HG02763 (cell line): ENCODE measurements at regions not wholly inside any gene's neighbourhood (a gene's known extent, or its start where the extent isn't known, plus 50 kb on each side); places are given as distances from the start of the nearest gene placed in this dataset.
"Not testable (repeated sequence)": the region's sequence is repeated elsewhere in the genome, so short reads cannot be mapped to it uniquely, and the experiment has no call there.

Source experiments
- ATAC-seq: cut with Tn5 transposase; IDR thresholded peaks from one replicate; pipeline ENCODE4 v1.9.1; 2021; ENCODE audit warnings: mild to moderate bottlenecking, moderate library complexity; ENCODE audit not compliant: unreplicated experiment

- ATAC-seq, result no peak
Measured at GRCh38 chr6:4274382-4275082, 139.2 kb upstream of the ECI2 start.

GRCh38 chr6:4272996-4273395 lies 137.6 kb upstream of the ECI2 start:
- no peak for ATAC-seq

GRCh38 chr6:4271761-4272470 lies 136.5 kb upstream of the ECI2 start:
- no peak for ATAC-seq

- no peak for ATAC-seq
Measured at GRCh38 chr6:4270776-4271175, 135.4 kb upstream of the ECI2 start.

- no peak for ATAC-seq
Measured at GRCh38 chr6:4270001-4270400, 134.6 kb upstream of the ECI2 start.

- no peak for ATAC-seq
Measured at GRCh38 chr6:4268171-4268570, 132.8 kb upstream of the ECI2 start.

- no peak for ATAC-seq
Measured at GRCh38 chr6:4265740-4266139, 130.4 kb upstream of the ECI2 start.

GRCh38 chr6:4264601-4265000 lies 129.2 kb upstream of the ECI2 start:
- no peak for ATAC-seq

- ATAC-seq, result no peak
Measured at GRCh38 chr6:4264081-4264480, 128.7 kb upstream of the ECI2 start.

GRCh38 chr6:4262526-4262925 lies 127.2 kb upstream of the ECI2 start:
- no peak for ATAC-seq

- ATAC-seq, result no peak
Measured at GRCh38 chr6:4259391-4259790, 124.0 kb upstream of the ECI2 start.

GRCh38 chr6:4258733-4259132 lies 123.4 kb upstream of the ECI2 start:
- ATAC-seq, result no peak

- no peak for ATAC-seq
Measured at GRCh38 chr6:4256969-4257368, 121.6 kb upstream of the ECI2 start.

GRCh38 chr6:4253604-4254231 lies 118.3 kb upstream of the ECI2 start:
- ATAC-seq, result no peak

GRCh38 chr6:4252445-4252844 lies 117.1 kb upstream of the ECI2 start:
- ATAC-seq, result not testable (repeated sequence)

- no peak for ATAC-seq
Measured at GRCh38 chr6:4250645-4251044, 115.3 kb upstream of the ECI2 start.

- ATAC-seq, result not testable (repeated sequence)
Measured at GRCh38 chr6:4243832-4244231, 108.5 kb upstream of the ECI2 start.

GRCh38 chr6:4243237-4243636 lies 107.9 kb upstream of the ECI2 start:
- ATAC-seq, result no peak

- no peak for ATAC-seq
Measured at GRCh38 chr6:4242601-4243000, 107.2 kb upstream of the ECI2 start.

- no peak for ATAC-seq
Measured at GRCh38 chr6:4240148-4240547, 104.8 kb upstream of the ECI2 start.

- ATAC-seq, result no peak
Measured at GRCh38 chr6:4225161-4225872, 89.9 kb upstream of the ECI2 start.
